ENCODE measurements at regions not wholly inside any gene's neighbourhood (a gene's known extent, or its start where the extent isn't known, plus 50 kb on each side); places are given as distances from the start of the nearest gene placed in this dataset.

DNA sequence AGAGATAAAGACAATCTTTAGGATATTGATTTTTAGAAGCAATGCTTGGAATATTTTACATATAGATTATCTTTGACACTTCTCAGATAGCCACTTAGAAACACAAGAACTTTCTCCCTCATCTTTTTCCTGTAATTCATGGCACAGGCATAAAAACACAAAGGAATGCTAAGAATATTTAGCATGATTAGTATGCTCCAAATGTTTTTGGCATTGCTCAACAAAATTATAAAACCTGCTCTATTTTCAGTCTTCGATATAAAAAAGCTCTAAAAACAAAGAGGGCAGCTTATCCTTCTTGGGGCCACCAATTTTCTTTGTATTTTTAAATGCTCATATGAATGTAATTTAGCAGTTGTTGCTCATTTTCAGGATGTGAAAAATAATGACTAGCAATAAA, 90.8 kb downstream of the RAD51AP2 start:
- peaks cover 3% of the 10 kb centered on the region; the same call in 2 of the 3 replicates for H3K4me1 Mint-ChIP-seq
- Histone ChIP-seq H3K79me2 (replicated peaks; ENCODE audit: insufficient read depth) (no peaks in the 10 kb centered on the region), H2AFZ (no peak overlapping the region), H3K4me1 (ENCODE audit: insufficient read depth) (no peaks in the 10 kb centered on the region), H3K4me3 (no peak overlapping the region), H3K27ac (ENCODE audit: low read depth) (no peak overlapping the region), H3F3A (replicated peaks; ENCODE audit: low read depth) (no peaks in the 10 kb centered on the region), H3K4me2 (no peak overlapping the region), H3K9me2 (ENCODE audit: insufficient read depth) (no peaks in the 10 kb centered on the region), H4K20me1 (replicated peaks; ENCODE audit: insufficient read depth) (no peaks in the 10 kb centered on the region), H3K36me3 (ENCODE audit: insufficient read depth) (no peaks in the 10 kb centered on the region), H3K27me3 (ENCODE audit: insufficient read depth) (no peaks in the 10 kb centered on the region)
- no peaks in the 10 kb centered on the region for H3K36me3 Mint-ChIP-seq (ENCODE audit: low read depth)
- peaks cover 2% of the 10 kb centered on the region for H3K27me3 Mint-ChIP-seq (ENCODE audit: insufficient read depth, low read depth, poor library complexity)
- no peak for ATAC-seq
- H3K4me3 Mint-ChIP-seq: no peak overlapping the region
- DNase-seq (ENCODE audit: low spot score): no peak
- no peak overlapping the region for H3K27ac Mint-ChIP-seq
- TF ChIP-seq, protein P1, sequence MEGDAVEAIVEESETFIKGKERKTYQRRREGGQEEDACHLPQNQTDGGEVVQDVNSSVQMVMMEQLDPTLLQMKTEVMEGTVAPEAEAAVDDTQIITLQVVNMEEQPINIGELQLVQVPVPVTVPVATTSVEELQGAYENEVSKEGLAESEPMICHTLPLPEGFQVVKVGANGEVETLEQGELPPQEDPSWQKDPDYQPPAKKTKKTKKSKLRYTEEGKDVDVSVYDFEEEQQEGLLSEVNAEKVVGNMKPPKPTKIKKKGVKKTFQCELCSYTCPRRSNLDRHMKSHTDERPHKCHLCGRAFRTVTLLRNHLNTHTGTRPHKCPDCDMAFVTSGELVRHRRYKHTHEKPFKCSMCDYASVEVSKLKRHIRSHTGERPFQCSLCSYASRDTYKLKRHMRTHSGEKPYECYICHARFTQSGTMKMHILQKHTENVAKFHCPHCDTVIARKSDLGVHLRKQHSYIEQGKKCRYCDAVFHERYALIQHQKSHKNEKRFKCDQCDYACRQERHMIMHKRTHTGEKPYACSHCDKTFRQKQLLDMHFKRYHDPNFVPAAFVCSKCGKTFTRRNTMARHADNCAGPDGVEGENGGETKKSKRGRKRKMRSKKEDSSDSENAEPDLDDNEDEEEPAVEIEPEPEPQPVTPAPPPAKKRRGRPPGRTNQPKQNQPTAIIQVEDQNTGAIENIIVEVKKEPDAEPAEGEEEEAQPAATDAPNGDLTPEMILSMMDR (conservative IDR thresholded peaks at IDR 0.05; ENCODE audit: low read depth in 2 of 2): no peak
- TF ChIP-seq, protein P2, sequence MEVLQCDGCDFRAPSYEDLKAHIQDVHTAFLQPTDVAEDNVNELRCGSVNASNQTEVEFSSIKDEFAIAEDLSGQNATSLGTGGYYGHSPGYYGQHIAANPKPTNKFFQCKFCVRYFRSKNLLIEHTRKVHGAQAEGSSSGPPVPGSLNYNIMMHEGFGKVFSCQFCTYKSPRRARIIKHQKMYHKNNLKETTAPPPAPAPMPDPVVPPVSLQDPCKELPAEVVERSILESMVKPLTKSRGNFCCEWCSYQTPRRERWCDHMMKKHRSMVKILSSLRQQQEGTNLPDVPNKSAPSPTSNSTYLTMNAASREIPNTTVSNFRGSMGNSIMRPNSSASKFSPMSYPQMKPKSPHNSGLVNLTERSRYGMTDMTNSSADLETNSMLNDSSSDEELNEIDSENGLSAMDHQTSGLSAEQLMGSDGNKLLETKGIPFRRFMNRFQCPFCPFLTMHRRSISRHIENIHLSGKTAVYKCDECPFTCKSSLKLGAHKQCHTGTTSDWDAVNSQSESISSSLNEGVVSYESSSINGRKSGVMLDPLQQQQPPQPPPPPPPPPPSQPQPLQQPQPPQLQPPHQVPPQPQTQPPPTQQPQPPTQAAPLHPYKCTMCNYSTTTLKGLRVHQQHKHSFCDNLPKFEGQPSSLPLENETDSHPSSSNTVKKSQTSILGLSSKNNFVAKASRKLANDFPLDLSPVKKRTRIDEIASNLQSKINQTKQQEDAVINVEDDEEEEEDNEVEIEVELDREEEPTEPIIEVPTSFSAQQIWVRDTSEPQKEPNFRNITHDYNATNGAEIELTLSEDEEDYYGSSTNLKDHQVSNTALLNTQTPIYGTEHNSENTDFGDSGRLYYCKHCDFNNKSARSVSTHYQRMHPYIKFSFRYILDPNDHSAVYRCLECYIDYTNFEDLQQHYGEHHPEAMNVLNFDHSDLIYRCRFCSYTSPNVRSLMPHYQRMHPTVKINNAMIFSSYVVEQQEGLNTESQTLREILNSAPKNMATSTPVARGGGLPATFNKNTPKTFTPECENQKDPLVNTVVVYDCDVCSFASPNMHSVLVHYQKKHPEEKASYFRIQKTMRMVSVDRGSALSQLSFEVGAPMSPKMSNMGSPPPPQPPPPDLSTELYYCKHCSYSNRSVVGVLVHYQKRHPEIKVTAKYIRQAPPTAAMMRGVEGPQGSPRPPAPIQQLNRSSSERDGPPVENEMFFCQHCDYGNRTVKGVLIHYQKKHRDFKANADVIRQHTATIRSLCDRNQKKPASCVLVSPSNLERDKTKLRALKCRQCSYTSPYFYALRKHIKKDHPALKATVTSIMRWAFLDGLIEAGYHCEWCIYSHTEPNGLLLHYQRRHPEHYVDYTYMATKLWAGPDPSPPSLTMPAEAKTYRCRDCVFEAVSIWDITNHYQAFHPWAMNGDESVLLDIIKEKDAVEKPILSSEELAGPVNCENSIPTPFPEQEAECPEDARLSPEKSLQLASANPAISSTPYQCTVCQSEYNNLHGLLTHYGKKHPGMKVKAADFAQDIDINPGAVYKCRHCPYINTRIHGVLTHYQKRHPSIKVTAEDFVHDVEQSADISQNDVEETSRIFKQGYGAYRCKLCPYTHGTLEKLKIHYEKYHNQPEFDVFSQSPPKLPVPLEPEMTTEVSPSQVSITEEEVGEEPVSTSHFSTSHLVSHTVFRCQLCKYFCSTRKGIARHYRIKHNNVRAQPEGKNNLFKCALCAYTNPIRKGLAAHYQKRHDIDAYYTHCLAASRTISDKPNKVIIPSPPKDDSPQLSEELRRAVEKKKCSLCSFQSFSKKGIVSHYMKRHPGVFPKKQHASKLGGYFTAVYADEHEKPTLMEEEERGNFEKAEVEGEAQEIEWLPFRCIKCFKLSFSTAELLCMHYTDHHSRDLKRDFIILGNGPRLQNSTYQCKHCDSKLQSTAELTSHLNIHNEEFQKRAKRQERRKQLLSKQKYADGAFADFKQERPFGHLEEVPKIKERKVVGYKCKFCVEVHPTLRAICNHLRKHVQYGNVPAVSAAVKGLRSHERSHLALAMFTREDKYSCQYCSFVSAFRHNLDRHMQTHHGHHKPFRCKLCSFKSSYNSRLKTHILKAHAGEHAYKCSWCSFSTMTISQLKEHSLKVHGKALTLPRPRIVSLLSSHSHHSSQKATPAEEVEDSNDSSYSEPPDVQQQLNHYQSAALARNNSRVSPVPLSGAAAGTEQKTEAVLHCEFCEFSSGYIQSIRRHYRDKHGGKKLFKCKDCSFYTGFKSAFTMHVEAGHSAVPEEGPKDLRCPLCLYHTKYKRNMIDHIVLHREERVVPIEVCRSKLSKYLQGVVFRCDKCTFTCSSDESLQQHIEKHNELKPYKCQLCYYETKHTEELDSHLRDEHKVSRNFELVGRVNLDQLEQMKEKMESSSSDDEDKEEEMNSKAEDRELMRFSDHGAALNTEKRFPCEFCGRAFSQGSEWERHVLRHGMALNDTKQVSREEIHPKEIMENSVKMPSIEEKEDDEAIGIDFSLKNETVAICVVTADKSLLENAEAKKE (CRISPR knock-in tag; IDR thresholded peaks at IDR 0.05): no peak
- TF ChIP-seq POLR2AphosphoS5 (IDR thresholded peaks at IDR 0.05; ENCODE audit: low read depth) (no peak), CREB1 (CRISPR knock-in tag; IDR thresholded peaks at IDR 0.05; ENCODE audit: low read depth) (no peak), JUNB (IDR thresholded peaks at IDR 0.05; ENCODE audit: unreplicated experiment) (no peak), ZNF331 (CRISPR knock-in tag; IDR thresholded peaks at IDR 0.05; ENCODE audit: low read depth) (no peak), STAT1 (IDR thresholded peaks at IDR 0.05; ENCODE audit: unreplicated experiment) (no peak), ZNF114 (CRISPR knock-in tag; IDR thresholded peaks at IDR 0.05) (no peak)
- TF ChIP-seq, protein P3, sequence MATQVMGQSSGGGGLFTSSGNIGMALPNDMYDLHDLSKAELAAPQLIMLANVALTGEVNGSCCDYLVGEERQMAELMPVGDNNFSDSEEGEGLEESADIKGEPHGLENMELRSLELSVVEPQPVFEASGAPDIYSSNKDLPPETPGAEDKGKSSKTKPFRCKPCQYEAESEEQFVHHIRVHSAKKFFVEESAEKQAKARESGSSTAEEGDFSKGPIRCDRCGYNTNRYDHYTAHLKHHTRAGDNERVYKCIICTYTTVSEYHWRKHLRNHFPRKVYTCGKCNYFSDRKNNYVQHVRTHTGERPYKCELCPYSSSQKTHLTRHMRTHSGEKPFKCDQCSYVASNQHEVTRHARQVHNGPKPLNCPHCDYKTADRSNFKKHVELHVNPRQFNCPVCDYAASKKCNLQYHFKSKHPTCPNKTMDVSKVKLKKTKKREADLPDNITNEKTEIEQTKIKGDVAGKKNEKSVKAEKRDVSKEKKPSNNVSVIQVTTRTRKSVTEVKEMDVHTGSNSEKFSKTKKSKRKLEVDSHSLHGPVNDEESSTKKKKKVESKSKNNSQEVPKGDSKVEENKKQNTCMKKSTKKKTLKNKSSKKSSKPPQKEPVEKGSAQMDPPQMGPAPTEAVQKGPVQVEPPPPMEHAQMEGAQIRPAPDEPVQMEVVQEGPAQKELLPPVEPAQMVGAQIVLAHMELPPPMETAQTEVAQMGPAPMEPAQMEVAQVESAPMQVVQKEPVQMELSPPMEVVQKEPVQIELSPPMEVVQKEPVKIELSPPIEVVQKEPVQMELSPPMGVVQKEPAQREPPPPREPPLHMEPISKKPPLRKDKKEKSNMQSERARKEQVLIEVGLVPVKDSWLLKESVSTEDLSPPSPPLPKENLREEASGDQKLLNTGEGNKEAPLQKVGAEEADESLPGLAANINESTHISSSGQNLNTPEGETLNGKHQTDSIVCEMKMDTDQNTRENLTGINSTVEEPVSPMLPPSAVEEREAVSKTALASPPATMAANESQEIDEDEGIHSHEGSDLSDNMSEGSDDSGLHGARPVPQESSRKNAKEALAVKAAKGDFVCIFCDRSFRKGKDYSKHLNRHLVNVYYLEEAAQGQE (IDR thresholded peaks at IDR 0.05; ENCODE audit: unreplicated experiment): no peak
- H3K9me3 Mint-ChIP-seq: no peaks in the 10 kb centered on the region

Data from GM23338 (cell line).